ENCODE measurements at regions not wholly inside any gene's neighbourhood (a gene's known extent, or its start where the extent isn't known, plus 50 kb on each side); places are given as distances from the start of the nearest gene placed in this dataset.

- TF ChIP-seq EZH2 (IDR thresholded peaks at IDR 0.05), result no peak
- TF ChIP-seq, protein P1, sequence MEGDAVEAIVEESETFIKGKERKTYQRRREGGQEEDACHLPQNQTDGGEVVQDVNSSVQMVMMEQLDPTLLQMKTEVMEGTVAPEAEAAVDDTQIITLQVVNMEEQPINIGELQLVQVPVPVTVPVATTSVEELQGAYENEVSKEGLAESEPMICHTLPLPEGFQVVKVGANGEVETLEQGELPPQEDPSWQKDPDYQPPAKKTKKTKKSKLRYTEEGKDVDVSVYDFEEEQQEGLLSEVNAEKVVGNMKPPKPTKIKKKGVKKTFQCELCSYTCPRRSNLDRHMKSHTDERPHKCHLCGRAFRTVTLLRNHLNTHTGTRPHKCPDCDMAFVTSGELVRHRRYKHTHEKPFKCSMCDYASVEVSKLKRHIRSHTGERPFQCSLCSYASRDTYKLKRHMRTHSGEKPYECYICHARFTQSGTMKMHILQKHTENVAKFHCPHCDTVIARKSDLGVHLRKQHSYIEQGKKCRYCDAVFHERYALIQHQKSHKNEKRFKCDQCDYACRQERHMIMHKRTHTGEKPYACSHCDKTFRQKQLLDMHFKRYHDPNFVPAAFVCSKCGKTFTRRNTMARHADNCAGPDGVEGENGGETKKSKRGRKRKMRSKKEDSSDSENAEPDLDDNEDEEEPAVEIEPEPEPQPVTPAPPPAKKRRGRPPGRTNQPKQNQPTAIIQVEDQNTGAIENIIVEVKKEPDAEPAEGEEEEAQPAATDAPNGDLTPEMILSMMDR (IDR thresholded peaks at IDR 0.05), result no peak
These were observed 1280.2 kb upstream of the ACO1 start for GRCh38 chr9:31104249-31104648.

Data from neural progenitor cell (in vitro differentiated cells).